Activated CD4-positive, CD25-positive, alpha-beta regulatory T cell treated with anti-CD3 and anti-CD28 coated beads, Interleukin-2, amount 50 U/mL, for 72 hours (primary cell): ENCODE measurements at regions not wholly inside any gene's neighbourhood (a gene's known extent, or its start where the extent isn't known, plus 50 kb on each side); places are given as distances from the start of the nearest gene placed in this dataset.
"Not testable (repeated sequence)": the region's sequence is repeated elsewhere in the genome, so short reads cannot be mapped to it uniquely, and the experiment has no call there.

Experiments used
- DNase-seq: peaks from one replicate; pipeline ENCODE4 v3.0.0; 2021

- DNase-seq = peak; percentile 68
Measured at GRCh38 chr14:30270200-30271161, 288.5 kb upstream of the G2E3 start.

DNA sequence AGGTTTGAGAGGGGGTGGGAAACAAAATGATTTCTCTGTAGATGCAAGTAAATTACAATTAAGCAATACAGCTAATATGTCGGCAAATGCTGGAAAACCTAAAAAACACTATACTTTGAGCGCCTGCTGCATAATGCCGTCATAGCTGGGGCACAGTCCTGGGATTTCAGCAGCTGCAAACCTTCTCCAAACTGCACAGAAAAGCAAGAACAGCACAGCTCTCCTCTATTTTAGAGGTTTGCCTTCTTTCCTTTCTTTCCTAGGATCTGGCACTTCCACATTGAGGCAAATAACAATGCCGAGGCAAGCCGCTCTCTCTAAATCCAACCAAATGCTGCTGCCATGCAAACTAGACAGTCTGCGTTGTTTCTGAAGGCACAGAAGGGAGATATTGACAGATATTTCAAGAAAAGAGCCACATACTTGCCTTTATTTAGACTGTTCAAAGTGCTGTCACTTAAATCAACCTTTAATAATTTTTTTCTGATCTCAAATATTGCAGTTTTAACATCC, 287.1 kb upstream of the G2E3 start:
- DNase-seq = no peak

DNA sequence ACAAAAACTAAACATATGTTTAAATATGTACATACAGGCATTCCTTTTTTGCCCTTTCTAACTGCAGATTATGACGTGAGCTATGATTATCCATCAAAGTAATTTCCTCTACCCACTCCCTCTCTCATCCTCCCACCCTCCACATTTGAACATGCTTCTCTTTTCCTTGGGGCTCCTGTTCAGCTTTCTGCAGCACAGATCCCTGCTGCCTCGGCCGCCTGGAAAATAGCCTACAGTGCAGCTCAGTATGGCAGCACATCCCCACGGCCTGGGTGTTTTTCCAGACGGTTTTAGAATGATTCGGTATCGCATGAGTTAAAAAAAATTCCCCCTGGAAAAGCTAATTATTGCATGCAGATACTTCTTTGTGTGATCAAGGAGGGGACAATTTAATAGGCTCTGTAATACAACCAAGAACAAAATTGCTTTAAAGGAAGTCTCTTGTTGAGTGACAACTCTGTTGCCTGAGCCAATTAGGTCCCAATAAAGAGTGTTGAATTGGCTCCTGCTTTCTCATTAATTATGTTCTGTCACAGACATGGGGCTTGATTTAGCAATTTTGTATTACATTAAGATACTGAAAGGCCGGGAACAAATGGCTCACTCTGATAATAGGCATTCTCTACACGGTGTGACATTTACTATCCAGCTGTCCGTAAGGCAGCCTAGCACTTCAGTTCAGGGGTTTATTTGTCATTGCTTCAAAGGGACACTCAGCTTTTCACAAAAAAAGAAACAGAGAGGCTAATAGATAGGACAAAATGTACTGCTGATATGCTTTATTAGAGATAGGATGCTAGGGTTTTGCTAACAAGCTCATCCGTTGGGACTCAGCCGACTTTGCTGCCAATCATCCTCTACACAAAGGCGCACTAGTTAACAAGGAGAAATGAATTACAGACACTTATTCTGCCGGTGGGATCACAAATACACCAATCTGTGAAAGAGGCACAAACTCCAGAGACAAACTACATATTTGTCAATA, 285.8 kb upstream of the G2E3 start:
- no peak for DNase-seq

DNA sequence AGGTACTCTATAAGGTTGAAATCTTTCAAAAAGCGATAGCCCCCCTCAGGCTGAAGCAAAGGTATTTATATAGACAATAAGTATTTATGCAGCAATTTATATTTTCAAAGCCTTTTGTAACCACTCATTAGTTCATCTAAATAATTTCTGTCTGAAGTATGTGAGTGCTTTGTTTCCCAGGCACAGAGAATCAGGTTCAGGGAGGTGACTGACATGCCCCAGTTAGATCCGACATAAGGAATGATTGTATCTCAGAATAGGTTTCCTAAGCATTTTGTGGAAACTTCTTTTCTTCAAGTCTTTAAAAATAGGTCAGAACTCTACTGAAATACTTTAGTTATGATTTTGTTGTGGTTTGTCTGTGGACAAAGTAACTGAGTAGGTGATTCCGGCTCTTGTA, 283.4 kb upstream of the G2E3 start:
- DNase-seq = no peak

DNA sequence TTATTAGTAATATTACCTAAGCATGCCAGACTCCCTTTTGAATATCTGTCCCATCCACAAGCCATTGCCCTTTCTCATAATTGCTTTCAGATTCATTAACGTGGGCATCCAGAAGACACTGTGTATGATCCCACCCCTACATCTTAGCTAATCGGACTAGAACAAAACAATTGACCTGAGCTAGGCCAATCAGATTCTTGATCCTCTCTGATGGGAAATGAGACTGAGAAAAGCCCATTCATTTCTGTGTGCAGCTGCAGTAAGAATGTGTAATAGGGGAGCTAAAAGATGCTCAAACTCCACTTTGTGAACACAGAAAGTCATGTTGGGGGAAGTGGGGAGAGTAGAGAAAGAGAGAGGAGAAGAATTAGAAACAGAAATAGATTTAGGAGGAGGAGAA, 281.7 kb upstream of the G2E3 start:
- DNase-seq = no peak

- not testable (repeated sequence) for DNase-seq
Measured at GRCh38 chr14:30278856-30279255, 280.1 kb upstream of the G2E3 start.

GRCh38 chr14:30283822-30284446, 275.0 kb upstream of the G2E3 start:
- DNase-seq = no peak

- no peak for DNase-seq
Measured at GRCh38 chr14:30284808-30285207, 274.1 kb upstream of the G2E3 start.

DNA sequence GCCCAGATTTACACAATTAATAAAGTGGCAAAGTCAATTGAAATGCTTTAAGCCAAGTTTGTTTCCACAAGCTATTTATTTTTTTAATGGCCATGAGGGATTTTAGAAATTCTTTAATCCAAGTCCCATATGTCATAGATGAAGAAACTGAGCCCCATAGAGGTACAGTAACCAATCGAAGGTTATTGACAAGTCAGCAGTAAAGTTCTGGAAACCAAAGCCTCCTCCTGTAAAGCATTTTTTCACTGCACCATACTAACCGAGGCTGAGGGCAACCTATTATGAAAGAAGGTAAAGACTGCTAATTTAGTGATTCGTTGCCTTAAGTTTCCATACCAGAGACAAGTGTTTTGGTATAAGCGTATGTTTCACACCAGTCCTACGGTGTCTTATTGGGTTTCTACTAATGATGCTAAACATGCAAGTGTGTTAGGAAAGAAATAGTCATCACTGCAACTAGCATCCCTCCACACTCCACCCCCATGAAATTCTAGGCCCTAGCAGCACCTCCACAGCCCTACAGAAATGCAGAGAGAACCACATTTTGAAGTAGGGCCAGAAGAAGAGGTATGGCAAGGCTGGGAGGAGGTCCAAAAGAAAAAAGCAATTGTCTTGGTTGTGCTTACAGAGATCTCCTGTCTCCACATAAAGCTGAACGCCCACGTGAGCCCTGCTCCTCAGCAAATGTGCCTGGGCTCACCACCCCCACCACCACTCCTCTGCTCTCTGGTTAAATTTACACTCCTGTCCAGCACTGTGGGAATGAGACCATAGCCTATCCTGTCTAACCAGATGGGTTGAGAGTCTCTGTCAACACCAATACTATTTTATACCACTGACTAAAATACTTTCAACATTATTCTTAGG, 271.1 kb upstream of the G2E3 start:
- DNase-seq = no peak

GRCh38 chr14:30290001-30290400, 269.0 kb upstream of the G2E3 start:
- DNase-seq = no peak

- no peak for DNase-seq
Measured at GRCh38 chr14:30291216-30291615, 267.7 kb upstream of the G2E3 start.

- DNase-seq = no peak
Measured at GRCh38 chr14:30292541-30292940, 266.4 kb upstream of the G2E3 start.

DNA sequence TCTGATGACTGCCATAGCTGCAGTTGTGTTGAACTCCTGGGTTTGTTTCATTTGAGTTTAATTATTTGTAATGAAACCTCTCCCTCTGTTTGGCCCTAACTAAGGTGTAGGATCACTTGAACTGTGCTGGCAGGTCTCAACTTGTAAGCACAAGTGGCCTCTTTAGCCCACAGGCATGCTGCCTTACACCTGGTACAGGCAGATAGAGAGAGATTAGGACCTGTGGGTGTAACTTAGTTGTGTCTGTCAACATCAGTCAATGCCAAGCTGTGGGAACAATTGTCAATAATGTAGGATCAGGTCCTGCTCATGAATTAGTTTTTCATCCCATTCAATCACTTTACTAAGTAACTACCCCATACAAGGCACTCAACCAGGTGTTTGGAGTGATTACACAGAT, 263.0 kb upstream of the G2E3 start:
- no peak for DNase-seq

GRCh38 chr14:30296931-30297405, 262.0 kb upstream of the G2E3 start:
- DNase-seq = no peak

GRCh38 chr14:30297876-30298795, 260.8 kb upstream of the G2E3 start:
- no peak for DNase-seq

DNA sequence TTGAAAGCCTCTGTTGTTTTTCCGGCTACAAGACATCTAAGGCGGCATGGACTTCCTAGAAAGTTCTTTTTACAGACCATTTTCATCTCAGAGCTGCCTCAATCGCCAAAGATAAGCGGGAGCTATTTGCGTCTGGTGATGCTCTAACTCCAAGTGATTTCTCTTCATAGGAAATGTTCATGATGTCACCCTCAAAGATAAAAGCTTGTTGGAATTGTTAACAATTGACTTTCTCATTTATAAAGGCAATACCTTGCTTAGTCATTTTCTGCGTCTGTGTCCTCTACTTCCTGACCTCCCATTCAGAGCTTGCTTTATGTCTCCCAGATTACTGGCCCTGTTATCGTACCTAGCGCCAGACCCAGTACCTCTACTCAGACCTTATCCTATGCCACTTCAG, 259.0 kb upstream of the G2E3 start:
- no peak for DNase-seq

DNA sequence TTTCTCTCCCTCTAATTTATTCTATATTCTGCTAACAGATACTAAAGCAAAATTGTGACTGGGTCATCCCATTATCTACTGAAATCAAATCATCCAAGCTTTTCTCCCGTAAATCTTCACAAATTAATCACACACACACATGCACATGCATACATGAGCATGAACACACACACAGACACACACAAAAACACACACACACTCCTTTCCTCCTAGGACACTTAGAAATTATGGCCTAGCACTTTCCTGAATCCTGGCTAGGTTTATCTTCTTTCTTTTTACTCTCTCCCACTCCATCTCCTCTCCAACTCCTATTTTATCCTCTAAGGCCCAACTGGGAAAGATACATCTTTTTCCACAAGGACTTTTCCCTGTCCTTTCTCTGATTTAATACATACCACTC, 255.6 kb upstream of the G2E3 start:
- DNase-seq = no peak

DNA sequence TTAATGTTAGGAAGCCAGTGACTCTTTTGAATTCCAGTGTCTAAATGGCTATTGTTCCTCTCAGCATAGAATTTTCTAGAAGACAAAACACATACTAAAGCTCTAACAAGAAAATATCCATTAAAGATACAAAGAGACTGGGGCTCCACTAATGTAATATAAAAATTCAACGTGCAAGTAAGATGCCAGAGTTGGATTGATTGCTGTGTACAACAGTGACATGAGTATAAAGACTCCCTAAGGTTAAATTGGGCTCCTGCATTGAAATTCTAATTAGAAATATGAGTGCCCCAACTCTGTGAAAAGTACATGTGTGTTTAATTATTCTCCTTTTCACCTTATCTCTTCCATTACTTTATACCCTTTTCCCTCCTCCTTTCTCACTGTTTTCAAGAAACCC, 253.6 kb upstream of the G2E3 start:
- no peak for DNase-seq

- DNase-seq = no peak
Measured at GRCh38 chr14:30309405-30309804, 249.6 kb upstream of the G2E3 start.

- DNase-seq = no peak
Measured at GRCh38 chr14:30312214-30312613, 246.7 kb upstream of the G2E3 start.

- DNase-seq = no peak
Measured at GRCh38 chr14:30317729-30318128, 241.2 kb upstream of the G2E3 start.
